ENCODE measurements at regions not wholly inside any gene's neighbourhood (a gene's known extent, or its start where the extent isn't known, plus 50 kb on each side); places are given as distances from the start of the nearest gene placed in this dataset.

DNA sequence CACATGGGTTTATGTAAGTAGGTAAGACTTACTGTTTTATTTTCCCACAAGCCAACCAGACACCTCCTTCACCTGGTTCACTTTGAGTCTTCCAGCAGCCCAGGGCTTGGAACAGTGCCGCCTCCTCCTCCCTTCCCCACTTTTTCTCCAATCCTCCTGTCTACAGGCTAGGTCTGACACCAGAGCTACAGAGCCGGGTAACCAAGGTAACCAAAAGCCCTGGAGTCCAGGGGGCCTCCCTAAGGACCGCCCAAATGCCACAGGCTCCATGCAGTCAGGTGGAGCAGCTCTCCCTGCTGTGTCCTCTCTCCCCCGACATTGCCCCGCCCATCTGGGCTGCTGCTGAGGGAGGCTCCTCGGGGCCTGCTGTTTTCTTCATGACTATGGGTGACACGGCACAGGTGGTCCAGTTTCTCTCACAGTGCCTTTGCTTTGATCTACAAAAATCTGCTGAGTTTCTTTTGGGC, 138.0 kb upstream of the EFNA5 start:
- DNase-seq (ENCODE audit: low read depth), result no peak

DNA sequence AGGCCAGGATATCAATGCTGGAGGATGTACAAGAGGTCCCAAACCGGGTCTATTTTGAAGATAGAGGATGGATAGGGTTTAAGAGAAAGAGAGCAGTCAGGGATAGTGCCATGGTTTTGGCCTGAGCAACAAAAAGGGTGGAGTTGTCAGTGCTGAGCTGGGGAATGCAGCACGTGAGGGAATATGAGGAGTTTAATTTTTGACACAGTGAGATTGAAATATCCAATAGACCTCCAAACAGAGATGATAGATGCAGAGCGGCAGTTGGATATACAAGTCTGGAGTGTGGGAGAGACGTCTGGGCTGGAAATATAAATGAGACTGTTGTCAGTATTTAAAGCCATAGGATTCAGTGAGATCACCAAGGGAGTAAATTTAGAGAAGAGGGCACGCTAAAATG, 136.7 kb upstream of the EFNA5 start:
- no peak for DNase-seq (ENCODE audit: low read depth)

DNA sequence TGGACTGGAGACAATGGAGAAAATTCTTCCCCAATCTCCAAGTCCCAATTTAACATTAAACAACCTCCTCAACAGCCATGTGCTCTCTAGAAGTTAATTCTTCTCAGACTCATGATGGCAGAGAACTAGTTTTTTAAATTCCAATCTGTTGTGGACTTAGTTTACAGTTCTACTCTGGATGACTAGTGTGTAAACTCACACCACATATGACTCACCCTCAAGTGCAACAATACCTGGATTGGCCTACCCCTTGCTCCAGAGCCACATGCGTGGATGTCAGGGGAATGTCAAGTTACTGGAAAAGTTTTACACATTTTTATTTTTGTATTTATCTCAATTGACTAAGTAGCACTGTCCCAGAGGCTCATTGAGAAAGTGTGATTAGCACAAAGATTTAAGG, 136.0 kb upstream of the EFNA5 start:
- peak; percentile 56 for DNase-seq (ENCODE audit: low read depth)

DNA sequence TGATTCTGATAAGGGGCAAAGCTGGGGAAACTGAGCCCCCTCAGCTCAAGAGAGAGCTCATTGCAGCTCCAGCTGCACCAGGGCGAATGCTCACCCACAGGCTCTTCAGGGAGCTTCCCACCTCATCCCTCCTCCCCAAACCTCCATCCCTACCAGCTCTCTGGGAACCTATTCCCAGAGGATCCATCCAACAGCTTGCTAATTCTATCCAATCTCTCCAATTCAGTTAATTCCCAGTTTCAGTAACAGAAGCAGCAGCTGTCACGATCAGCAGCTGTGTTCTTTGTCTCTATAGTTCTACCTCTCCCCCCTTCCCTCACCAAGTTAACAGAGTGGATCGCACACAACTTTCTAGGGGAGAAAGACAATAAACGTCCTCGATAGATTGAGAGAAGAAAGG, 135.5 kb upstream of the EFNA5 start:
- no peak for DNase-seq (ENCODE audit: low read depth)

DNA sequence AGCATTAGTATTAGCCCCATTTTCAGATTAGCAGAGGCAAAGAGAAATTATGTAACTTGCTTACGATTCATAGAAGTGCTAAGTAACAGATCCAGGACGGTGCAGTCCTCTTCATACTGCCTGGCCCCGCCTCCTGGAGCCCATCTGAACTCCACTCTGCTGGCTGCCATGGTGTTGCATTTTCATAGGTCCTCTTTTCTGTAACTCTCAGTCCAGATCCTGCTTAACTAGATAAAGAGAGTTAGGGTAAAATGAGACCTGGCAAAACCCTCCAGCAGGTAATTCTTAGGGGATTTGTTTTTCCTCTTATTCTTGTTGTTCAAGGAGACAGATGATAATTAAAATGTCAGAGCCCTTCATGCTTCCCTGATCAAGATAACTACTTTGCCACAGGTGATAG, 135.1 kb upstream of the EFNA5 start:
- DNase-seq (ENCODE audit: low read depth), result no peak

DNA sequence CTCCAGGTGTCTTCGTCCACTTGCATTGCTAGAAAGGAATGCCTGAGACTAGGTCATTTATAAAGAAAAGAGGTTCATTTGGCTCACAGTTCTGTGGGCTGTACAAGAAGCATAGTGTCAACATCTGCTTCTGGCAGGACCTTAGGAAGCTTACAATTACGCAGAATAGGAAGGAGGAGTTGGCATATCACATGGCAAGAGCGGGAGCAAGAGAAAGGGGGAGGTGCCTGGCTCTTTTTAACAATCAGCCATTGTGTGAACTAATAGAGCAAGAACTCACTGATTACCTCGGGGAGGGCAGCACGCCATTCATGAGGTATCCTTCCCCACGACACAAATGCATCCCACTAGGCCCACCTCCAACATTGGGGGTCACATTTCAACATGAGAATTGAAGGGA, 134.4 kb upstream of the EFNA5 start:
- DNase-seq (ENCODE audit: low read depth), result no peak

DNA sequence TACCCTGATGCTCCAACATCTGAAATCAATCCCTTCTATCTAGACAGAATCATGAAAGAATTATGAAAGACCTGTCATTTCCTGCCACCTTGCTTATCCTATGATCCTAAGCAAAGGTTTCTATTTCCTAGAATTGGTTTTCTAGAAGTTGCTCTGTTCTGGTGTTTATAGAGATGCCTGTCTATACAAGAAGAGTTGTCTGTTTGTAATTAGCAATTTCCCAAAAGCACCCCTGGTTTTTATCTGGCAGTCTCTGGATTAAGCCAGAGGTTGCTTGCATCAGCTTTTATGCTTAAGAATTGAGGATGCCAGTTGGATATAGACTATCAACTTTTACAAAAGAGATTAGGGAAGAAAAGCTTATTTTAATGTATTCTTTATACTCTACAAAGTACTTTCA, 133.0 kb upstream of the EFNA5 start:
- DNase-seq (ENCODE audit: low read depth), result no peak

DNA sequence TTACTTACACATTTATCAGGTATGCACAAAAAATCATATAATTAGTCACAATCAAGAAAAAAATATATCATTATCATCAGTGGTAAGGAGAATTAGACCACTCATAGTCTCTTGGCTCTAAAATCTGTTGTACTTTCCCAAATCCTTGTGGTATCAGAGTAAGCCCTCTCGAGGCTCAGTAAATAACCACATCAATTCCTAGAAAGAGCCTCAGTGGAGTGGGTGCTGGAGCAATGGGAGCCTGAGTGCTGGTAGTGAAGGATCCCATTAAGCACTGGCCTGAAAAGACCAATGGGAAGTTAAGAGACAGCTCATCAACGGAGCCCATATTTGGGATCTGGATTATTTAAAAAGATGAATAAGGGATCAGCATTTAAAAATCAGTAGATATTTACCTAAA, 130.3 kb upstream of the EFNA5 start:
- DNase-seq (ENCODE audit: low read depth), result no peak

DNA sequence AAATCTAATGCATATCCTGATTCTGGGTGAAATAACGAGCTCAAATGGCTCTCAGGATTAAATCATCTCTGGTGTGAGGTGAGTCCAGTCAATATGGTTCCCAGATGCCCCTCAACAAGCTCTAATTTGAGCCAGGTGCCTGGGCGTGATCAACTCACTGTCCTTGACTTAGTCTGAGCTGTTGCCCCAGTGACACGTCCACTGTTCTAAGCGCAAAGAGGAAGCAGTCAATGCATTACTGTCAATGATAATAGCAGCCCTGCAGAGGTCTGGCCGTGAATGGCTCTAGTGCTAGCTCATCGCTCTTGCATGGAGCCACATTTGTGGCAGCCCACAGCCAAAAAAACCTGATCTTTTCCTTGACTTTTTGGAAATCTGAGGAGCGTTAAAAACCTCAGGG, 128.6 kb upstream of the EFNA5 start:
- DNase-seq (ENCODE audit: low read depth), result no peak

DNA sequence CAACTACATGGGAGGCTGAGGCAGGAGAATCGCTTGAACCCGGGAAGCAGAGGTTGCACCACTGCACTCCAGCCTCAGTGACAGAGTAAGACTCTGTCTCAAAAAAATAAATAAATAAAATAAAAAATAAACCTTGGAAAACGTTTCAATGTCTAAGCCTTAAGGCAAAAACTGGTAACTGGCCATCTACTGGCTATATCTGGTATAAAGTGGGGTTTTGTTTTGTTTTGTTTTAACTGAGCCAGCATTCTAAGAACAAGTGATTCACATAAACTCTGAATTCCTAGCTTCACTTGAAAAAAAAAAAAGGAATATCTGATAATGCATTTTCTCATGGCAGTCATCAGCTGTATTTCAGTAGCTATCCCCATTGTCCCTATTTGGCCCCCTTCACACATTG, 126.1 kb upstream of the EFNA5 start:
- DNase-seq (ENCODE audit: low read depth), result no peak

DNA sequence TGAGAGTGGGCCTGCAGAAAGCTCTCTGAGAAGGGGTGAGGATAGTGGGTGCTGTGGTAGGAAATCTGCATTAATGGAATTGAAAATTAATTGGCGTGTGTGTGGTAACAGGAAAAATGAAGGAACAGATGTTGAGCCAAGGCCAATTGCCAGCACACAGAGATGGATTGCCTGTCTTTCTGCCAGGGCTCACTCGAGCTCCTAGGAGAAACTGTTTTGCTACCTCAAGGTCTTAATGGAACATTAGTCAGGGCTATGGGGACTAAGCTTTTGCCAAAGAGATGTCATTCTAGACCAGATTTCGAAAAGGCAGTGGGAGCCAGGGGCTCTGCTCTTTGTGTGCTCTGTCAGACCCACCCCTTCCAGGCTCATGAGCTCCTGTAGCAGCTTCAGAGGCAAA, 124.0 kb upstream of the EFNA5 start:
- DNase-seq (ENCODE audit: low read depth), result peak; percentile 57

DNA sequence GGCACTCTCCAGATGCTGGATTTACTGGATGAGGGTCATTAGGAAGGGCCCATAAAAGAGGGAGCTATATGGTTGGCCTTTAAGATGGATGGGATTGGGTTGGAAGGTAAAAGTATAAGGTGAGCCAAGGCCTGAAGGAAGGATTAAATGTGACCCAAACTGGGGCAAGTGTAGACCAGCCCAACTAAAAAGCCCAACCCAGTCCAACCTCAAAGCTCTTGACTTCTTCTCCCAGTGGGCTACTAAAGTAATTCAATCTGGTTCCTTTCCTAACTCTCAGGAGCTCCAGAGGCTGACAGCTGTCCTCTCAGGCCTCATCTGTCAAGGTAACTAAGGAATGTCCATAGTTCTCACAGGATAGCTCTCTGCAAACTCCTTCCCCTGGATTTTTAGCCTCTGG, 122.2 kb upstream of the EFNA5 start:
- no peak for DNase-seq (ENCODE audit: low read depth)

DNA sequence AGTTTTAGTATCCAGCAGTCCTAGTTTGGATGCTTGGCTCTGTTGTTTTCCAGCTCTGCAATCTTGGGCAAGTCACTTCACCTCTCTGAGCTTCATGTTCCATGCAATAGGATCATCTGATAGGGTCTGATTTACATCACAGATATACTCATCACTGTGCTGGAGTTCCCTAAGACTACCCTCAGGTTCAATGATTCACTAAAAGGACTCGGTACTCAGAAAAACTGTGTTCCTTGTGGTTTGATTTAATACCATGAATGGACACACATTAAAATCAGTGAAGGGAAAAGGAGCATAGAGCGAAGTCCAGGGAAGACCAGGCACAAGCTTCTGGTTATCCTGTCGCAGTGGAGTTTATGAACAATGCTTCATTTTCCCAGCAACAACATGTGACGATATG, 119.9 kb upstream of the EFNA5 start:
- DNase-seq (ENCODE audit: low read depth), result no peak

DNA sequence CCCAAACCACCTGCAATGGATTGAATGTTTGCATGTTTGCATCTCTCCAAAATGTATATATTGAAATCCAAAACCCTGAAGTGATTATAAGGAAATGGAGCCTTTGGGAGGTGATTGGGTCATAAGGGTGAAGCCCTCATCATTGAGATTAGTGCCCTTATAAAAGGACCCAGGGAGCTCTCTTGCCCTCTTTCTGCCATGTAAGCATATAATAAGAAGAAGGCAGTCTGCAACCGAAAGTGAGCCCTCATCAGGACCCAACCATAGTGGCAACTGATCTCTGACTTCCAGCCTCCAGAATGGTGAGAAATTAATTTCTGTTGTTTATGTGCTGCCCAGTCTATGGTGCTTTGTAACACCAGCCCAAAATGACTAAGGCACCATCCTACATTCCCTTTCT, 115.7 kb upstream of the EFNA5 start:
- no peak for DNase-seq (ENCODE audit: low read depth)

DNA sequence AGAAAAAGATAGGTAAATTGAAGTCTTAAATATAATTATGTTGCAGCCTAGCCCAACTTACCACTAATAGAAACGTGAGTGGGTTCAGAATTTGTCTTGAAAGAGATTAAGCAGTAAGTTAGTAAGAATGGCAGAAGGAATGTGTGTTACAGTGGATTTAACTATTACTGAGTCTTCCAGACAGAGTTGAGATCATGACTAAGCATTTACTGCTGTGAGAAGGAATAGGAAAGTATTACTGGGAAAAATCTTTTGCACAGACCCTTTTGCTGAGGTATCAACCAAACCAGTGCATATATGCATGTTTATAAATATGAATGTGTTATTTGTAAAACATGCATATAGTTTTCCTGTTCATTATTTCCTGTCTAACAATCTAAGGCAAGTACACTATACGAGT, 112.8 kb upstream of the EFNA5 start:
- no peak for DNase-seq (ENCODE audit: low read depth)

DNA sequence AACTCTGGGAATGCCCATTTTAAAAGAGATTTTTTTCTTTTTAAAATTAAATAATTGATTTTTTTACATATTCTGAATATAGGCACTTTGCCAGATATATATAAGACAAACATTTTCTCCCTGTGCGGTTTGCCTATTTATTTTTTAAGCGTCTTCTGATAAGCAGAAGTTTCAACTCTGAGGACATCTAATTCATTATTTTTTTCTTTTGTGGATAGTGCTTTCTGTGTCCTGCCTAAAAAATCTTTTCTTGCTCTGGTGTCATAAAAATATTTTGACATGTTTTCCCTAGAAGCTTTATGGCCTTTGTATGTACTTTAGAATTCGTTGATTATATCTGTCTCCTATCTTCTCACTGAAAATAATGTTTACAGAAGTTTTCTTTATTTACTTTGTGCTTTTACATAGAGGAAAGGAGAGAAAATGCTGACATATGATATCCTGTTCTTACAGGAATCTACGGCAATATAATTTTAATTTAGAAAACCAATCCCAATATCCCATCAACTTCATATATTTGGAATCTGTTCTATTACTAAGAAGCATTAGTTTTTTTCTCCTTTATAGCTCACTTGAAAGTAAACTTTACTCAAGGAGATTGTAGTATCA, 111.9 kb upstream of the EFNA5 start:
- DNase-seq (ENCODE audit: low read depth), result no peak

DNA sequence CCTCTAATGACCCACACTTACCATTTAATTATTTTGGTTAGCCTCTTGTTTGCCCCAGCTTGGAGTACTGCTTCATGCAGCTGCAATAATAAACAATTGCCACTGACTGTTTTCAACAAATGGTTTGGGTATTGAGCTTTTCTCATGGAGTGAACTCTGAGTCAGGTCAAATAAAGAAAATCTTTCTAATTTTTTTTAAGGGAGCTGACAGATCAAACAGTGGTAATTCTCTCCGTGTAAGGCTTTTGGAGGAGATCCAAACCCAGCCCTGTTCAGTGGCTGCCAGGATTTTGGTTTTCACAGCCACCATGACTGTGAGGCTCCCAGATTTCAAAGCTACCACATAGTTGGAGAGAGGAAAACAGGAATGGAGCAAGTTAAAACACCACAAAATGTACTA, 110.7 kb upstream of the EFNA5 start:
- DNase-seq (ENCODE audit: low read depth), result no peak

DNA sequence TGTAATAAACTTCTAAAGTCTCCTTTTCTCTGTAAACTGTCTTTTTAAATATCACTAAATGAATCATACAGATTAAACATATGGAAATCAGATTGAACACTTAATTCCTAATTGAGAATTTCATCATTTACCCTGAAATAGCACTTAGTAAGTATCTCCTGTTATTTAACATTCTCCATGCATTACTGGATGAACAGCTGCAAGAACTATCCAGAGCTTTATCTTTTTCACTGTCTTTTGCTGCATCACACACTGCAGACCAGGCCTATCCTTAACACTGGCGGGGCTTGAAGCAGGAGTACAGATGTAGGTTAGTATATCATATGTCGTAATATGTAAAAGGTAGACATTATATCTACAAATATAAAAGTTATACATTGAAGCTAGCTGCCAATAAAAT, 108.7 kb upstream of the EFNA5 start:
- no peak for DNase-seq (ENCODE audit: low read depth)

DNA sequence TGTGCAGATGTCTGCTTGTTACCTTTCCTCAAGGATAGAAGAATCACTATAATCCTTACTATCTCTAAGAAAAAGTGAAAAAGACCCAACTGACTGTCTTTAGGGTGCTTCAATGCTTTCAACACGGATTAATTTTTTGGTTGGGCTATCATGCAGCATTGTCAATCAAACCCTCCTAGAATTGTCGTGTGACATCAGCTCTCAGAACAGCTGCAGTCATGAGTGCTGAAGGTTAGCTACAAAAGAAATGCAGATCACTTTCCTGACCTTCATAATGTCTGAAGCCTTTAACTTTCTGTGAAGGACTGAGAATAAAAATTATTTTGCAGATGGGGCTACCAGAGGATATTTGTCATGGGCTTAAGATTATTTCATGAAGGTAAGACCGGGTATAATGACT, 107.9 kb upstream of the EFNA5 start:
- DNase-seq (ENCODE audit: low read depth), result no peak

DNA sequence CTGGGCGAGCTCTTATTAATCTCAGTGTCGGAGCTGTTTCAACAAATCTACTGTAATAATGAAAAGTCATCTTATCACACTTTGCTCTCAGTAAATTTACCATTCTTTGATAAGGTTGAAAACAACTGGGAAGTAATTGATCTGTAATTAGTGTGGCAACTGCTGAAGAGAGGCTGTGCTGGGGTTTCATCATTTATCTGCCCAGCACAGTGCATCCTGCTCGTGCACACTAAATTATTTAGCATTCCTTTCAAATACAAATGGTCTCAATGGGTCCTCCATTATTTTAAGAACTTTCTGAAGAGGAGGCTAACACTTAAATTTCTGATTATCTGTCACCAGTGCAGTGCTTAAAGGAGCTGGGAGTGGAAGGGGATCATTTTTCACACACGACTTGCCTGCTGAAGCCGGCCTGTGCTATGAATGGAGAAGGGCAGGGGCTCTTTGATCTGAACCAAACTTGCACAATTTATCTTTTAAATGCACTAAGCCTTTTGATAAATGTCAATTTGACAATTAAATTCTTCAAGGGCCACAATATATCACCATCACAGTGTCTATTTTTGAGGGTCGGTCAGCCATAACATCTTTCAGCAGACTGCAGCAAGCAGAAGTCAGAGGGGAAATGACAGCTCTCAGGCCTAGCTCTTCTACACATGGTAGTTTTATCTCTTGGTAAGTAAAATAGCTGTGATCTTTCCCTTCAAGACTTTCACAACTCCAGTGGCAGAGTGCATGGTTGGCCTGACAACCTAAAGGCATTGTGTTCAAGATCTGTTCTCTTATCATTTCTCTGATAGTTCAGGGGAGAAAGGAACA, 106.4 kb upstream of the EFNA5 start:
- no peak for DNase-seq (ENCODE audit: low read depth)

DNA sequence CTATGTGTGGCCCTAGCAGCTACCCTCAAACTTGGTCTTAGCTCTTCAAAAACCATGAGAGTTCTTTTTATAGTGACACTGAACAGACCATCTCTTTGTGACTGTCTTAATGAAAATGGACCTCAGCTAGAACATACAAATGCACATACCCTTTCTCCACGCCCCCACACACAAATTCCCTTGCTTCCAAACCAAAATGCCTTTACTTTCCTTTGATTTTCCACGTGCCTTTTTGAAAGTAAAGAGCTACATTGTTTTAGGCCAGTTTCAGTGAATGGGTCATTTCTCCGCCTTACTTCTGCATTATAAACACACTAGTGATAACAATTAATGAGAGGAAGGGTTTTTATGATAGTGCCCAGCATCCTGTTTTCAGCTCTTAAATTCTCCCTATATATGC, 105.8 kb upstream of the EFNA5 start:
- DNase-seq (ENCODE audit: low read depth), result no peak

DNA sequence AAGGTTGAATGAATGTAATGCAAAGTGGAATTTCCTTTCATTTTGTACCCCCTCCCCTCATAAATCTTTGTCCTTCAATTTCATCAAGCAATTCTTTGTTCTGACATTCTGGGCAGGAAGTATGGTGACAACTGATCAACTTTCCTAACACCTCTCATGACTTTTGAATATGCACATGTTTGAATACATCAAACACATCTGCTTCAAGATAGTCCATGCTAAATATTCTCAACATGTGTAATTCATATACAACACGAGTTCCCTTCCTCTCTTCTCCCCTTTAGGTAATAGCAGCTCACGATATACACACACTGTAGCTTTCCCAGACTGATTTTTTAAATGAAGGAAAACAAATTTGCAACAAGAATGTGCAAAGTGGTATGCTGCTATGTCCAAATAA, 103.6 kb upstream of the EFNA5 start:
- no peak for DNase-seq (ENCODE audit: low read depth)

DNA sequence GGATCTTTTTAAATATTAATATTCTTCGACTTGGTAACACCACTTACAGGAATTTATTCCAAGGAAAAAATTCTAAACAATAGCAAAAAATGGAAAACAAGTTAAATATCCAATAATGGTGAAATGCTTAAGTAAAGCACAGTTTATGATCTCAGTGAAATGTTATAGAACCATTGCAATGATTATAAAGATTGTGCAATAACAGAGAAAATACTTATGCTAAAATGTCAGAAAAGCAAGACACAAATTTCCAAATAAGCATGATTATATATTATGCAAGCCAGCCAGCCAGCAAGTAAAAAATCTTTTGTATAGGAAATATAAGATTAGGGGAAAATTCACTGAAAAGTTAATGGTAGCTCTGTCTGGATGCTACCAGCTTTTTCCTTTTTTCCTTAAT, 102.7 kb upstream of the EFNA5 start:
- DNase-seq (ENCODE audit: low read depth), result peak; percentile 34

All from fibroblast of gingiva (primary cell).